ENCODE measurements at regions not wholly inside any gene's neighbourhood (a gene's known extent, or its start where the extent isn't known, plus 50 kb on each side); places are given as distances from the start of the nearest gene placed in this dataset.

DNA sequence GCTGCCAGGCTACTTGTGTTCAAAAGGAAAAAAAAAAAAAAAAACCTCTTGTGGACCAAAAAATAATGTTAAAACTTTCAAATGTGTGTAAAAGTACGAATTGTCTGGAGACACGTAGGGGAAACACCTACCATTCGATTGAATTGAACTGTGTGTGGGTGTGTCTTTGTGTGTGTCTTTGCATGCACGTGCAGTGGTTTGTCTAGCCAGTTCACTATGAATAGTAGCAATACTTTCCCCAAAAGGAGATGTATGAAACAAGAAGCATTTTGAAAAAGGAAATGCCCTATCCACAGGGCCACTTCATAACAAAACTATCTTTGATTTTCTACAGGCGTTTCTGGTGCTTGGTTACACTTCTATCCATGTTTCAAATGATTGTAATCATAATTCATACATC, 186.8 kb downstream of the RPRM start:
- TF ChIP-seq, protein P1, sequence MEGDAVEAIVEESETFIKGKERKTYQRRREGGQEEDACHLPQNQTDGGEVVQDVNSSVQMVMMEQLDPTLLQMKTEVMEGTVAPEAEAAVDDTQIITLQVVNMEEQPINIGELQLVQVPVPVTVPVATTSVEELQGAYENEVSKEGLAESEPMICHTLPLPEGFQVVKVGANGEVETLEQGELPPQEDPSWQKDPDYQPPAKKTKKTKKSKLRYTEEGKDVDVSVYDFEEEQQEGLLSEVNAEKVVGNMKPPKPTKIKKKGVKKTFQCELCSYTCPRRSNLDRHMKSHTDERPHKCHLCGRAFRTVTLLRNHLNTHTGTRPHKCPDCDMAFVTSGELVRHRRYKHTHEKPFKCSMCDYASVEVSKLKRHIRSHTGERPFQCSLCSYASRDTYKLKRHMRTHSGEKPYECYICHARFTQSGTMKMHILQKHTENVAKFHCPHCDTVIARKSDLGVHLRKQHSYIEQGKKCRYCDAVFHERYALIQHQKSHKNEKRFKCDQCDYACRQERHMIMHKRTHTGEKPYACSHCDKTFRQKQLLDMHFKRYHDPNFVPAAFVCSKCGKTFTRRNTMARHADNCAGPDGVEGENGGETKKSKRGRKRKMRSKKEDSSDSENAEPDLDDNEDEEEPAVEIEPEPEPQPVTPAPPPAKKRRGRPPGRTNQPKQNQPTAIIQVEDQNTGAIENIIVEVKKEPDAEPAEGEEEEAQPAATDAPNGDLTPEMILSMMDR (IDR thresholded peaks at IDR 0.05), result no peak
- TF ChIP-seq POLR2A (IDR thresholded peaks at IDR 0.05) (no peak), EP300 (IDR thresholded peaks at IDR 0.05; ENCODE audit: low read depth) (no peak)
